Prostate gland (tissue), 2 donors: ENCODE measurements at regions not wholly inside any gene's neighbourhood (a gene's known extent, or its start where the extent isn't known, plus 50 kb on each side); places are given as distances from the start of the nearest gene placed in this dataset.

Experiments
- DNase-seq: peaks from one replicate; pipeline ENCODE4 v3.0.0-alpha.2; 2019; ENCODE audit warnings: low spot score
- H3K27ac ChIP-seq, 2 donors: fragments of 200-600 bp; sonication (generic); 2 replicates each; pipeline ENCODE4 v1.5.1; 2017 to 2019
- H3K27me3 ChIP-seq: fragments of 200-600 bp; sonication (generic); replicated peaks from 2 replicates; pipeline ENCODE4 v1.5.1; 2019; ENCODE audit not compliant: insufficient read depth
- H3K36me3 ChIP-seq, 2 donors: fragments of 200-600 bp; sonication (generic); 1 replicate in 1 of 2; 2 replicates in 1 of 2; pipeline versions ENCODE4 v1.5.1 to v1.8.1; 2017 to 2019
- H3K4me1 ChIP-seq: fragments of 200-600 bp; sonication (generic); replicated peaks from 2 replicates; pipeline ENCODE4 v1.5.1; 2019
- H3K4me3 ChIP-seq, 2 donors: fragments of 200-600 bp; sonication (generic); 2 replicates each; pipeline ENCODE4 v1.5.1; 2017 to 2019
- H3K9me3 ChIP-seq: fragments of 200-600 bp; sonication (generic); 2 replicates; pipeline ENCODE4 v1.5.1; 2017
- CTCF ChIP-seq, 4 experiments: fragments of 200-600 bp in 2 of 4; fragments of 450-650 bp in 2 of 4; sonication (generic) in 2 of 4; IDR thresholded peaks; 1 replicate in 3 of 4; 2 replicates in 1 of 4; pipeline ENCODE4 v1.5.1; 2016 to 2019; ENCODE audit warnings: antibody characterized with exemption in 4 of 4, mild to moderate bottlenecking in 2 of 4, moderate library complexity in 2 of 4
- POLR2A ChIP-seq: fragments of 450-650 bp; IDR thresholded peaks from one replicate; pipeline ENCODE4 v1.6.1; 2016; ENCODE audit warnings: antibody characterized with exemption, mild to moderate bottlenecking
- POLR2AphosphoS5 ChIP-seq: sonication (generic); formaldehyde crosslinking; IDR thresholded peaks from one replicate; pipeline ENCODE4 v1.6.1; 2017; ENCODE audit warnings: antibody characterized with exemption
- WGBS: methylation state at CpG from one replicate; pipeline ENCODE4 v1.1.5; 2018; 5-methylcytosine and 5-hydroxymethylcytosine counted together
- intact Hi-C: fragments of 100-400 bp; cut with DNase I; formaldehyde crosslinking; loops from one replicate; pipeline ENCODE4 v1.14.2; 2022

DNA sequence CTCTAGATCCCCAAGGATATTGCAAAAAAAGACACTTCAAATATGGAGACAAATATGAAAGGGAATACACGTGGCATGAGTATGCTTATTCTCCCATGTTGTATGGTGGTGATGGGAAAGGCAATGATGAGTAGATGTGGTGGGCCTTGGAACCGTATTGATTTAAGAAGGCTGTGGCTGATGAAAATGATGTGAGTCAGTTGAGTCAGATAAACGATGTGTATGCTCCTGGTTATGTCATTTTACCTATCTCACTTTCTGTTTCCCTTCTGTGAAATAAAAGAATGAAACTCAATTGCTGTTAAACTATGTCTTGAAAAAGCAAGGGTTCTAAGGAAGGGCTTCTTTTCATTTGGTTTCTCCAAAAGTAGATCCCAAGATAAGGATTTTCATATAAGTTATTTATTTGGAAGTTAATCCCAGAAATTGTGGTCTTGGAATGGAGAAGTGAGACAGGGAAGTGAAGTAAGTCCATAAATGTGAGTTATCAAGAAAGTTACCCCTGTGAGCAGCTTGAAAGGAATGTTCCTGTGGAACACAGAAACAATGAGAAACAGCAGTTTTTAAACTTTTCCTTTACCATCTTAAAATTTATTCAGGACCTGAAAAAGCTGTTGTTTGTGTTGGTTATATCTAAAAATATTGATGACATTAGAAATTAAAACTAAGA is 292.0 kb downstream of the DUSP10 start:
- no peak for TF ChIP-seq POLR2AphosphoS5
- no peak for TF ChIP-seq CTCF (IDR thresholded peaks at IDR 0.05)
- TF ChIP-seq POLR2A = no peak

GRCh38 chr1:221451741-221452140 is 290.1 kb downstream of the DUSP10 start:
- Histone ChIP-seq H3K36me3 (no peaks in the 10 kb centered on the region), H3K4me1 (no peaks in the 10 kb centered on the region), H3K4me3 (no peak overlapping the region), H3K27me3 (no peaks in the 10 kb centered on the region), H3K27ac (no peak overlapping the region), H3K9me3 (no peaks in the 10 kb centered on the region)
- no peak for DNase-seq
- WGBS = 67% methylated on average over 1 of the region's 1 CpG
- intact Hi-C loops = no loop called here
- TF ChIP-seq POLR2A = no peak

More for the DNA sequence above, 292.0 kb downstream of the DUSP10 start:
- Histone ChIP-seq H3K4me1 (no peaks in the 10 kb centered on the region), H3K4me3 (no peak overlapping the region), H3K9me3 (no peaks in the 10 kb centered on the region), H3K27ac (no peak overlapping the region), H3K27me3 (no peaks in the 10 kb centered on the region), H3K36me3 (no peaks in the 10 kb centered on the region)
- intact Hi-C loops = no loop called here
- DNase-seq = no peak
- 89% methylated on average over 3 of the region's 3 CpGs for WGBS

GRCh38 chr1:221454096-221454495 is 287.8 kb downstream of the DUSP10 start:
- Histone ChIP-seq H3K4me1 (no peaks in the 10 kb centered on the region), H3K36me3 (no peaks in the 10 kb centered on the region), H3K9me3 (no peaks in the 10 kb centered on the region), H3K27me3 (no peaks in the 10 kb centered on the region), H3K4me3 (no peak overlapping the region), H3K27ac (no peak overlapping the region)
- intact Hi-C loops = no loop called here
- 89% methylated on average over 2 of the region's 2 CpGs for WGBS
- DNase-seq = no peak
- TF ChIP-seq CTCF (IDR thresholded peaks at IDR 0.05) (no peak), POLR2AphosphoS5 (no peak), POLR2A (no peak)

- Histone ChIP-seq H3K27me3 (no peaks in the 10 kb centered on the region), H3K9me3 (no peaks in the 10 kb centered on the region), H3K4me3 (no peak overlapping the region), H3K27ac (no peak overlapping the region), H3K4me1 (no peaks in the 10 kb centered on the region), H3K36me3 (no peaks in the 10 kb centered on the region)
- 91% methylated on average over 4 of the region's 4 CpGs for WGBS
- intact Hi-C loops = no loop called here
- TF ChIP-seq POLR2A (no peak), POLR2AphosphoS5 (no peak), CTCF (IDR thresholded peaks at IDR 0.05) (no peak)
- no peak for DNase-seq
These were observed 285.0 kb downstream of the DUSP10 start for GRCh38 chr1:221456918-221457317.

DNA sequence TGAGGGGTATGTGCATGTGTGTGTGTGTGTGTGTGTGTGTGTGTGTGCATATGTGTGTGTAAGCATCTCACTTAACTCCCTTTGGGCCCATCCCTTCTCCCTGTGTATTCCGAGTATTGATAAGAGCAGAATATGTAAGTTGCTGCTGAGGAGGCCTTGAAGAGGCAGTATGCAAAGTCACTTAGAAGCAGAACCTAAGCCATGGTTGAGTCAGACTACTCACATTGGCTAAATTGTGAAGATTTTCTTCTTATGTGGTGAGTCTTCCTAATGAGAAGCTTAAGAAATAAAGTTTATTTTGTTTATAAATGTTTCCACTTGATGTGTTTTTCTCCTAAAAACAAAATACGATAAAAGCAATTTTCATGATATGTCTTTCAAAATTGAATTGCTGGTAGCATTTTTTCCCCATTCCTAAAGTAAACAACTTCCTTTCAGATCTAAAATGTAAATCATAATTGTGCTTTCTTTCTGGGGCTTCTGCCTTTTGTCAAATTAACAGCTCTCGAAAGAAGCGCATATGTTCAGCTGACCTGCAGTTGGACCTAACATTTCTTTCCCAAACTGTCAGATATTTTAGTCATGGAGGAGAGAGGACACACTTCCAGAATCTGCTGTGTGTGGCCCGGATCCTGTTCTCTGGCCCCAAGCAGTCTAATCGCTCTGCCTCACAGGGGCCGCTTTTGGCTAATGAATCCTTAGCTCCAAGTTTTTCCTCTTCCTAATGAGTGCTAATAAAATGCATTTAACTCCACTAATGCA is 284.0 kb downstream of the DUSP10 start:
- Histone ChIP-seq H3K4me1 (no peaks in the 10 kb centered on the region), H3K27ac (no peak overlapping the region), H3K27me3 (no peaks in the 10 kb centered on the region), H3K36me3 (no peaks in the 10 kb centered on the region), H3K9me3 (no peaks in the 10 kb centered on the region), H3K4me3 (no peak overlapping the region)
- intact Hi-C loops = no loop called here
- no peak for DNase-seq
- no peak for TF ChIP-seq POLR2AphosphoS5
- no peak for TF ChIP-seq CTCF (IDR thresholded peaks at IDR 0.05)
- no peak for TF ChIP-seq POLR2A
- WGBS = 55% methylated on average over 7 of the region's 7 CpGs
